Dendritic cell treated with granulocyte-macrophage colony-stimulating factor and Interleukin-4, amounts not matched to agents 40 ng/mL and 50 ng/mL, for 4 days (primary cell): ENCODE measurements at regions not wholly inside any gene's neighbourhood (a gene's known extent, or its start where the extent isn't known, plus 50 kb on each side); places are given as distances from the start of the nearest gene placed in this dataset.

Experiments used
- H3K27ac Mint-ChIP-seq: one replicate; pipeline ENCODE4 v1.8.0; 2022; ENCODE audit warnings: mild to moderate bottlenecking, mixed read lengths
- H3K27me3 Mint-ChIP-seq: one replicate; pipeline ENCODE4 v1.8.0; 2022; ENCODE audit warnings: mild to moderate bottlenecking, mixed read lengths
- H3K36me3 Mint-ChIP-seq: one replicate; pipeline ENCODE4 v1.8.0; 2022; ENCODE audit warnings: low read depth, mixed read lengths
- H3K4me1 Mint-ChIP-seq: one replicate; pipeline ENCODE4 v1.8.0; 2022; ENCODE audit warnings: low read depth, mixed read lengths
- H3K4me3 Mint-ChIP-seq: one replicate; pipeline ENCODE4 v1.8.0; 2022; ENCODE audit warnings: mild to moderate bottlenecking, moderate library complexity, mixed read lengths
- H3K9me3 Mint-ChIP-seq: one replicate; pipeline ENCODE4 v1.8.0; 2022; ENCODE audit warnings: mixed read lengths
- intact Hi-C: fragments of 100-400 bp; cut with micrococcal nuclease; formaldehyde crosslinking; loops from one replicate; pipeline ENCODE4 v1.15.0; 2022

GRCh38 chr18:2121224-2121623 lies 450.1 kb downstream of the METTL4 start:
- intact Hi-C loops, result no loop called here
- H3K9me3 Mint-ChIP-seq, result no peaks in the 10 kb centered on the region

DNA sequence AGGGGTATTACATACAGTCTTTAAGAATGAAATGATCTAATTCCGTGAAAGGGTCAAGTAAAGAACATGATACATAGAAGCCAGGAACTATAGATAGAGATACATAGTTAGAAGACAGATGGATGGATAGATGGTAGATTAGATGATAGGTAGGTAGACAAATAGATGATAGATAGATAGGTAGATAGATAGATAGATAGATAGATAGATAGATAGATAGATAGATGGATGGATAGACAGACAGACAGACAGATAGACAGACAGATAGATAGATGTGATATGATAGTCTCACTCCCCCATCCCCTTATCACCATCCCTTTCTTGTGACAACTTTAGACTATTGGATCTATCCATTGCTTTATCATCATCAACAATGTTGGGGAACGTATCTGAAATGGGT lies 448.2 kb downstream of the METTL4 start:
- no peak overlapping the region for H3K4me3 Mint-ChIP-seq

More at GRCh38 chr18:2121224-2121623, 450.1 kb downstream of the METTL4 start:
- Mint-ChIP-seq H3K27ac (no peak overlapping the region), H3K4me3 (no peak overlapping the region), H3K4me1 (no peaks in the 10 kb centered on the region), H3K27me3 (peaks cover 3% of the 10 kb centered on the region), H3K36me3 (no peaks in the 10 kb centered on the region)

GRCh38 chr18:2134364-2134763 lies 436.9 kb downstream of the METTL4 start:
- Mint-ChIP-seq H3K4me1 (no peaks in the 10 kb centered on the region), H3K4me3 (no peak overlapping the region), H3K27ac (no peak overlapping the region), H3K9me3 (no peaks in the 10 kb centered on the region), H3K36me3 (no peaks in the 10 kb centered on the region), H3K27me3 (peaks cover 6% of the 10 kb centered on the region)
- intact Hi-C loops, result no loop called here

More for the DNA sequence above, 448.2 kb downstream of the METTL4 start:
- no peaks in the 10 kb centered on the region for H3K9me3 Mint-ChIP-seq
- intact Hi-C loops, result no loop called here
- no peaks in the 10 kb centered on the region for H3K36me3 Mint-ChIP-seq
- no peaks in the 10 kb centered on the region for H3K4me1 Mint-ChIP-seq
- H3K27ac Mint-ChIP-seq, result no peak overlapping the region
- peaks cover 5% of the 10 kb centered on the region for H3K27me3 Mint-ChIP-seq

DNA sequence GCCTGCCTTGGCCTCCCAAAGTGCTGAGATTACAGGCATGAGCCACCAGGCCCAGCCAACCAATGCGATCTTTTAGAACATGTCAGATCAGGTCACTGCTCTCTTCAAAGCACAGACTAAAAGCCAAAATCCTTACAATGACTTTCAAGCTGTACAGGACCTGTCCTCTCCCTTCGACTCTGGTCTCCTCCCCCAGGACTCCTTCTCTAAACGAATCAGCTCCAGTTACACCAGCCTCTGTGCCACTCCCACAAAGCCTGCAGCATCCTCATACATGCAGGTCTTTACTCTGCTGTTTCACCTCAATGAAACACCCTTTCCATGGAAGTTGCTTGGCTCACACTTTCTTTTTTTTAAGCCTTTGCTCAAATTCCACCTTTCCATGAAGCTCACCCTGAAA lies 436.0 kb downstream of the METTL4 start:
- intact Hi-C loops, result no loop called here
- Mint-ChIP-seq H3K4me1 (no peaks in the 10 kb centered on the region), H3K4me3 (no peak overlapping the region), H3K27me3 (peaks cover 6% of the 10 kb centered on the region), H3K36me3 (no peaks in the 10 kb centered on the region), H3K9me3 (no peaks in the 10 kb centered on the region), H3K27ac (no peak overlapping the region)

DNA sequence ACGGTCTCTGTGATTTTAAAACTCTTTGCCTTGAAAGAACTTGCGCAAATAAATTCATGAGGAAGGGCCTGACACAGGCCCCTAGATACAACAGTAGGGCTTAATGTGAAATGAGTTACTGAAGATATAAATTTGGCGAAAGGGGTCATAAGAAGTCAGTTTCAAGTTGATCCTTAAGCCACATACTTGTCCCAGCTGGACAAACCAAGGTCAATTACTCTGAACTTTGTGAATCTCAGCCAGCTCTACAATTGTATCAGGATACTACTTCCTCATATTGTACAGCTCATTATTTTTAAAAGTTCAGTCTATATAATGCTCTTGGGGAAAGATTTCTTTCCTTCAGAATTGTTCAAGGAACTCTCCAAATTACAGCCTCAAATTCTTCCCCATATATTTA lies 432.8 kb downstream of the METTL4 start:
- H3K4me3 Mint-ChIP-seq, result no peak overlapping the region
- no peaks in the 10 kb centered on the region for H3K36me3 Mint-ChIP-seq
- H3K27me3 Mint-ChIP-seq, result peaks cover 5% of the 10 kb centered on the region
- H3K27ac Mint-ChIP-seq, result no peak overlapping the region
- H3K9me3 Mint-ChIP-seq, result no peaks in the 10 kb centered on the region
- intact Hi-C loops, result no loop called here
- H3K4me1 Mint-ChIP-seq, result no peaks in the 10 kb centered on the region

DNA sequence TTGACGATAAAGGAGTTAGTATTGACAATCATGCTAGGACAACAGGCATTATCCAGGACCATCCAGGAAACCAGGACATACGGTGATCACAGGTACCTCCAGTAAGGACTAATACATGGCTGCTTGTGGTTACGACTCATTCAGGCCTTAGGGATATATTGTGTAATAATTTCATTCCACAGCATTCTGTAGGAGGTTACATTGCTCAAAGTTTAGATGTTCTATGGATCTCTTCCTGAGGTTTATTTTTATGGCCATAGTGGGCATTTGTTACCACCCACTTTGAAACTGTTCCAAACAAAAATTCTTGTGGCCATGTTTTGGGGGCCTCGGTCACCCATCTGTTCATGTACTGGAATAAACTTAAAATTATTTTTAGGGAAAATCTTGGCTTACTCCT lies 431.6 kb downstream of the METTL4 start:
- Mint-ChIP-seq H3K27ac (no peak overlapping the region), H3K36me3 (no peaks in the 10 kb centered on the region), H3K4me3 (no peak overlapping the region), H3K9me3 (no peaks in the 10 kb centered on the region), H3K4me1 (no peaks in the 10 kb centered on the region), H3K27me3 (peaks cover 5% of the 10 kb centered on the region)
- intact Hi-C loops, result no loop called here

DNA sequence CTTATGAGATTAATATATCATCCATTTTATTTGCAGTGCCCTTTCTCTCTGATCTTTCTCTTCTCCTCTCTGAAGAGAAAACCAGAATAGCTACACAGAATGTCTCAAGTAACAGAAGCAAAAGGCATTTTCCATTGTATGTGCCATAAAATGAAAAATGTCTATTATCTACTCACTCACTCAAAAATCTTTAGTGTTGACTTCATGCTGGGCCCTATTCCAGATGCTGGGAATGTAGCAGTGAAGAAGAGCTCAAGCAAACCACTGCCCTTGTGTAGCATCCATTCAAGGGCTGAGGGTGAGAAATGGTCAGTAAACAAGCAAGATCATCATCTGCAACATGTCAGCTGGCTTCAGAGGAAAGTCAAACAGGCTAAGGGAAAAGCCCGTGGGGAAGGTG lies 427.7 kb downstream of the METTL4 start:
- no peak overlapping the region for H3K4me3 Mint-ChIP-seq
- H3K9me3 Mint-ChIP-seq, result no peaks in the 10 kb centered on the region
- no peak overlapping the region for H3K27ac Mint-ChIP-seq

DNA sequence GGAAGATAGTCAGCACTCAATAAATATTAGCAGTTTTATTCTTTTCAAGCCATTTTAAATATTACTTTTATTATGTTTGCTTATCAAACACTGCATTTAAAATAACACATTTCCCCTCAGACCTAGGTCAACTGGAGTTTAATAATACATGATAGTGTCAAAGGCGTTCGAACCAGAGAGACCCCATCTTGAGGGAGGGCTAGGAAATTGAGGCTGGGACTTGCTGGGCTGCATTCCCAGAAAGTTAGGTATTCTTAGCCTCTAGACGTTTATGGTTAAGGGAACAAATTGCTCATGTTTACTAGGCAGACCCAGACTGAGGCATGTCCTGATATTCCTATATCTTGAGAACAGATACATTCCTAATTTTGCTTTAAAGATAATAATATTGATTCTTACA lies 426.5 kb downstream of the METTL4 start:
- no peaks in the 10 kb centered on the region for H3K27me3 Mint-ChIP-seq
- H3K36me3 Mint-ChIP-seq, result no peaks in the 10 kb centered on the region
- no peaks in the 10 kb centered on the region for H3K9me3 Mint-ChIP-seq
- H3K27ac Mint-ChIP-seq, result no peak overlapping the region
- intact Hi-C loops, result no loop called here
- no peaks in the 10 kb centered on the region for H3K4me1 Mint-ChIP-seq
- H3K4me3 Mint-ChIP-seq, result no peak overlapping the region

More for the DNA sequence above, 427.7 kb downstream of the METTL4 start:
- Mint-ChIP-seq H3K36me3 (no peaks in the 10 kb centered on the region), H3K27me3 (no peaks in the 10 kb centered on the region), H3K4me1 (no peaks in the 10 kb centered on the region)
- intact Hi-C loops, result no loop called here

GRCh38 chr18:2146092-2146491 lies 425.2 kb downstream of the METTL4 start:
- H3K4me3 Mint-ChIP-seq, result no peak overlapping the region
- no peaks in the 10 kb centered on the region for H3K9me3 Mint-ChIP-seq
- intact Hi-C loops, result no loop called here
- no peaks in the 10 kb centered on the region for H3K27me3 Mint-ChIP-seq
- H3K4me1 Mint-ChIP-seq, result no peaks in the 10 kb centered on the region
- H3K36me3 Mint-ChIP-seq, result no peaks in the 10 kb centered on the region
- H3K27ac Mint-ChIP-seq, result no peak overlapping the region

- Mint-ChIP-seq H3K4me3 (no peak overlapping the region), H3K9me3 (no peaks in the 10 kb centered on the region), H3K4me1 (no peaks in the 10 kb centered on the region), H3K36me3 (no peaks in the 10 kb centered on the region), H3K27me3 (no peaks in the 10 kb centered on the region), H3K27ac (no peak overlapping the region)
- intact Hi-C loops, result no loop called here
Observed at GRCh38 chr18:2146754-2147153, 424.6 kb downstream of the METTL4 start.

DNA sequence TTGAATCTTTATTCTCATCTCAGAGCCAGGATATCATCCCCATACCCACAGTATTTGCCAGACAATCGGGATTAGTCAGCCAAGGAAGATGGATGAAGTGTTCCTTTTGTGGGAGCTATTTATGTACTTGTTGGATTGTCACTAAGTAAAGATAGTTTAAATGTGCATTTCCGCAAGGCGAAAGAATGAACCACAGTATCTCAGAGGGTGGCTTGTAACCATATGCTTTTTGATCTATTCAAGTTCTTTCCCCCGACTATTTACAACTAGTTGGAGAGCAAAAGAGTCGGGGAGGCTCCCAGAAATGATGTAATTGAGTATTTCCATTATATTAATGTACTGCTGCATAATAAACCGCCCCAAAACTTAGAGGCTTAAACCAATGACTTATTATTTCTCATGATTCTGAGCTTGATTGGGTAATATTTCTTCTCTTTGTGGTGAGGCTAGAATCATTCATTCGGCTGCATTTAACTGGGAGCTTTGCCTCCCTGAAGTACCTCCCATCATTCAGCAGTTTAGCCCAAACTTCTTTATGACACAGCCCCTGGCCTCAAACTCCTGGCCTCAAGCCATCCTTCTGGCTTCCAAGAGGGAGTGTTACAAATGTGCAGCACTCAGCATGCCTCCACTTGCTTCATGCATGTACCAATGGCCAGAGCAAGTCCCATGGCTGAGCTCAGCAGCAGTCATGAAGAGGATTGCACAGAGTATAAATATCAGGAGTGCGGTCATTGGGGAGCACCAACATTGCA lies 423.7 kb downstream of the METTL4 start:
- no peaks in the 10 kb centered on the region for H3K27me3 Mint-ChIP-seq
- no peaks in the 10 kb centered on the region for H3K9me3 Mint-ChIP-seq
- H3K4me3 Mint-ChIP-seq, result no peak overlapping the region
- intact Hi-C loops, result no loop called here
- H3K27ac Mint-ChIP-seq, result no peak overlapping the region
- H3K36me3 Mint-ChIP-seq, result no peaks in the 10 kb centered on the region
- H3K4me1 Mint-ChIP-seq, result no peaks in the 10 kb centered on the region

DNA sequence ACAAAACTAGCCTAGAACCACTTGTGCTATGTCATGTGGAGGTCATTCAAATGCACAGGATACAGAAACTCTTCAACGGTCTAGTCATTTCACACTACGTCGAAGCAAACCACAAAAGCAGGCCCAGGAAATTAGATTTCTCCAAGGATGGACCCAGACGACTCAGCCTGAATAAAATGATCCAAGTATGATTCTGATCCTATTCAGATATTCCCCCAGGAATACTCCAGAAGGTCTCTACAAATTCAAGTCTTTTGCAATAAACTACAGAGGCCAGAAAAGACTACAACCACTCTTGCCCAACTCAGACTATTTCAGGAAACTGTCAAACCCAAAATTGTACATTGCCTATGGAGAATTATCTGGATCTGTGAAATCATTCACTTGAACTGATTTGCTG lies 422.5 kb downstream of the METTL4 start:
- no peaks in the 10 kb centered on the region for H3K36me3 Mint-ChIP-seq
- no peaks in the 10 kb centered on the region for H3K27me3 Mint-ChIP-seq
- H3K4me3 Mint-ChIP-seq, result no peak overlapping the region
- H3K27ac Mint-ChIP-seq, result no peak overlapping the region
- intact Hi-C loops, result no loop called here
- no peaks in the 10 kb centered on the region for H3K9me3 Mint-ChIP-seq
- H3K4me1 Mint-ChIP-seq, result no peaks in the 10 kb centered on the region

GRCh38 chr18:2150566-2150965 lies 420.7 kb downstream of the METTL4 start:
- Mint-ChIP-seq H3K9me3 (no peaks in the 10 kb centered on the region), H3K4me3 (no peak overlapping the region), H3K27me3 (no peaks in the 10 kb centered on the region), H3K36me3 (no peaks in the 10 kb centered on the region), H3K27ac (no peak overlapping the region), H3K4me1 (no peaks in the 10 kb centered on the region)
- intact Hi-C loops, result no loop called here

DNA sequence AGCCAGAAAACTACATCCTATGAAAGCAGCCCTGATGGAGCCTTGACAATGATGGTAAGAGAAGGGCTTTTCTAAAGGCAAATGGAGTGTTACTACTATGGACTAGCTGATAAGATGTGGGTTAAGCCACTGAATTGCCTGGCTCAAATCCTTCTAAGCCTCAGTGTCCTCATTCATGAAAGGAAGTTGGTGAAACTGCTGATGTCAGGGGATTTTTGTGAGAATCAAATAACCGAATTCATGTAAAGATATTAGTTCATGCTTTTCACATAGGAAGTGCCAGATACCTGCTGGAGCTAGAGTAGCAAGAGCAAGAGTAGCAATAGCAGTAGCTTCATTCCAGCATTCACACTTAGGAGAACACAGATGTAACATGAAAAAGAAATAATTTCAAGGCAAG lies 417.0 kb downstream of the METTL4 start:
- no peak overlapping the region for H3K4me3 Mint-ChIP-seq
- H3K27ac Mint-ChIP-seq, result no peak overlapping the region

More for the DNA sequence above, 417.0 kb downstream of the METTL4 start:
- Mint-ChIP-seq H3K27me3 (no peaks in the 10 kb centered on the region), H3K9me3 (no peaks in the 10 kb centered on the region), H3K36me3 (no peaks in the 10 kb centered on the region), H3K4me1 (no peaks in the 10 kb centered on the region)
- intact Hi-C loops, result no loop called here
